ENCODE measurements at regions not wholly inside any gene's neighbourhood (a gene's known extent, or its start where the extent isn't known, plus 50 kb on each side); places are given as distances from the start of the nearest gene placed in this dataset.
A peak's percentile ranks its signal among the peaks of the same experiment; 100 is the strongest.
"Not testable (repeated sequence)": the region's sequence is repeated elsewhere in the genome, so short reads cannot be mapped to it uniquely, and the experiment has no call there.

DNA sequence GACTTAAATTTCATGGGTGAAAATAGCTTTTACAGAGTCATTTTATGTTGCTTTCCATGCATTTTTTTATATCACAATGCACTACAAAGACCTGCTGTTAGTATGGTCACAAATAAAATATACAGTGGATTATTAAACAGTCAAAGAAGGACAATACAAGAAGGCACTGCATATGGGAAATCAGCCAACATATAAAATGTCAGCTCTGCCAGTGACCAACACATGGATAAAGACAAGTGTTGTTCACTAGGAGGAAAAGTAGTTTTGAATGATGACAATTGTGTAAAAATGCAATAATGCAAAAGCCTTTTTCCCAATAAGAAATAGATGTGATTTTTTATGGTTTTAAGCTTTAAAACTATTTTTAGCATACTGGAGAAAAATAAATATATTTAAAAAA is 425.3 kb upstream of the CBLB start:
- Histone ChIP-seq H3K4me3 (ENCODE audit: low read length) (no peak overlapping the region), H3K27ac (ENCODE audit: low read length) (no peak overlapping the region), H3K36me3 (ENCODE audit: control insufficient read depth, insufficient read depth, low read length) (no peaks in the 10 kb centered on the region), H3K4me1 (ENCODE audit: control insufficient read depth, insufficient read depth, low read length) (no peaks in the 10 kb centered on the region), H3K9me3 (ENCODE audit: control insufficient read depth, low read depth, low read length) (no peaks in the 10 kb centered on the region), H3K27me3 (ENCODE audit: control insufficient read depth, insufficient read depth, low read length) (no peaks in the 10 kb centered on the region)
- no peak for DNase-seq

DNA sequence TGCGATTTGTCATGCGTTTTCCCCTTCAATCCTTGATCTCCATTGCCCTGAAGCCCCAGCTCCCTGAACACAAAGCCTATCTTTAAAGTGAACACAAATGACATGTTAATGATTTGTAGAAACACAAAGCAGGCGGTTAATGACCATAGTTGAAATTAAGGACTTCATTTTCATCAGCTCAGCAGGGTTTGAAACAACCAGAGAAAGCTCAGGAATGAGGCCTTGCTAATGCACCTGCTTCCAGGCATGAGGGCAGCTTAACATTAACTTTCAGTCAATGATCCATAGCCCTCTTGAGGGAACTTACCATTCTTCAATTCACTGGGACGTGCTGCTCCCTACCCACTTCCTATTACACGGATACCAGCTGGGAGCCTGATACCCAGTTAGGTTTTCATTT is 427.2 kb upstream of the CBLB start:
- no peak for DNase-seq
- Histone ChIP-seq H3K4me1 (ENCODE audit: control insufficient read depth, insufficient read depth, low read length) (no peaks in the 10 kb centered on the region), H3K27ac (ENCODE audit: low read length) (no peak overlapping the region), H3K4me3 (ENCODE audit: low read length) (no peak overlapping the region), H3K9me3 (ENCODE audit: control insufficient read depth, low read depth, low read length) (no peaks in the 10 kb centered on the region), H3K27me3 (ENCODE audit: control insufficient read depth, insufficient read depth, low read length) (no peaks in the 10 kb centered on the region), H3K36me3 (ENCODE audit: control insufficient read depth, insufficient read depth, low read length) (no peaks in the 10 kb centered on the region)
- WGBS (ENCODE audit: insufficient coverage, low lambda C conversion rate): no CpG with 5 or more reads among the region's 5 CpGs

- Histone ChIP-seq H3K27ac (ENCODE audit: low read length) (no peak overlapping the region), H3K36me3 (ENCODE audit: control insufficient read depth, insufficient read depth, low read length) (no peaks in the 10 kb centered on the region), H3K9me3 (ENCODE audit: control insufficient read depth, low read depth, low read length) (no peaks in the 10 kb centered on the region), H3K4me1 (ENCODE audit: control insufficient read depth, insufficient read depth, low read length) (no peaks in the 10 kb centered on the region), H3K4me3 (ENCODE audit: low read length) (no peak overlapping the region), H3K27me3 (ENCODE audit: control insufficient read depth, insufficient read depth, low read length) (no peaks in the 10 kb centered on the region)
- no peak for DNase-seq
- WGBS (ENCODE audit: insufficient coverage, low lambda C conversion rate): 80% methylated on average over 1 of the region's 2 CpGs
Observed at GRCh38 chr3:106299300-106300098, 430.7 kb upstream of the CBLB start.

DNA sequence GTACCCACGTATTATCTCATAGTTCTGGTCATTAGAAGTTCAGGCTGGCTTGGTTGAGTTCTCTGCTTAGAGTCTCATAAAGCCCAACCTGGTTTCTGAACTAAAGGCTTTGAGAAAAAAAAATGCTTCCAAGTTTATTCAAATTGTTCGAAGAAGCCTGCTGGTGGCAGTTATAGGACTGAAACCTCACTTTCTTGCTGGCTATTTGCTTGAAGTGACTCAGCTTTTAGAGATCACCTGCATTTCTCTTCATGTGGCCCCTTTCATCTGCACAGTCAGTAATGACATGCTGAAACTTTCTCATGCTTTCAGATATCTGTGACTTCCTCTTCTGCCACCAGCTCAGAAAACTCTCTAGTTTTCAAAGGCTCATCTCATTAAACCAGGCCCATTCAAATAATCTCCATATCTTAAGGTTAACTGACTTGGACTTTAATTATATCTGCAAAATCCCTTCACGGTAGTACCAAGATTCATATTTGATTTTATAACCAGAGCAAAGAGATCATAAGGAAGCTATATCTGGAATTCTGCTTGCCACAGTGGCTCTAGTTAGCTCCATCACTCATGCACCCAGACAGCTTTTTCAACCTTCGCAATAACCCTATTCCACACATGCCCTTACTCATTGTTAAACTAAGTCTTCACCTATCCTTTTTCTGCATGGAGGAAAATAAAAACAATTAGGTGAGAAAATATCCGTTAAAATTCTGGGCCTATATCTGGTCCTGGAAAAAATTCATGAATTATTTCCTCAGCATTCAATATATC is 433.8 kb upstream of the CBLB start:
- Histone ChIP-seq H3K4me1 (ENCODE audit: control insufficient read depth, insufficient read depth, low read length) (no peaks in the 10 kb centered on the region), H3K4me3 (ENCODE audit: low read length) (no peak overlapping the region), H3K27ac (ENCODE audit: low read length) (no peak overlapping the region), H3K36me3 (ENCODE audit: control insufficient read depth, insufficient read depth, low read length) (no peaks in the 10 kb centered on the region), H3K27me3 (ENCODE audit: control insufficient read depth, insufficient read depth, low read length) (no peaks in the 10 kb centered on the region), H3K9me3 (ENCODE audit: control insufficient read depth, low read depth, low read length) (no peaks in the 10 kb centered on the region)
- WGBS (ENCODE audit: insufficient coverage, low lambda C conversion rate): 60% methylated on average over 2 of the region's 5 CpGs
- peak in 1 of 2 donors; percentile 12 for DNase-seq

DNA sequence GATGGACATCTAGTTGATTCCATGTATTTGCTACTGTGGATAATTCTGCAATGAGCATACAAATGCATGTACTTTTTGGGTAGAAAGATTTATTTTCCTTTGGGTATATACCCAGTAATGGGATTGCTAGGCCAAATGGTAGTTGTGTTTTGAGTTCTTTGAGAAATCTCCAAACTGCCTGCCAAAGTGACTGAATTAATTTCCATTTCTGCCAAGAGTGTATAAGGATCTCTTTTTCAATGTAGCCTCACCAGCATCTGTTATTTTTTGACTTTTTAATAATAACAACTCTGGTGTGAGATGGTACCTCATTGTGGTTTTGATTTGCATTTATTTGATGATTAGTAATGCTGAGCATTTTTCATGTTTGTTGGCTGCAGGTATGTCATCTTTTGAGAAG is 435.0 kb upstream of the CBLB start:
- Histone ChIP-seq H3K4me1 (ENCODE audit: control insufficient read depth, insufficient read depth, low read length) (no peaks in the 10 kb centered on the region), H3K27me3 (ENCODE audit: control insufficient read depth, insufficient read depth, low read length) (no peaks in the 10 kb centered on the region), H3K4me3 (ENCODE audit: low read length) (no peak overlapping the region), H3K9me3 (ENCODE audit: control insufficient read depth, low read depth, low read length) (no peaks in the 10 kb centered on the region), H3K27ac (ENCODE audit: low read length) (no peak overlapping the region), H3K36me3 (ENCODE audit: control insufficient read depth, insufficient read depth, low read length) (no peaks in the 10 kb centered on the region)
- no peak for DNase-seq

- Histone ChIP-seq H3K27ac (ENCODE audit: low read length) (no peak overlapping the region), H3K4me1 (ENCODE audit: control insufficient read depth, insufficient read depth, low read length) (no peaks in the 10 kb centered on the region), H3K27me3 (ENCODE audit: control insufficient read depth, insufficient read depth, low read length) (no peaks in the 10 kb centered on the region), H3K9me3 (ENCODE audit: control insufficient read depth, low read depth, low read length) (no peaks in the 10 kb centered on the region), H3K36me3 (ENCODE audit: control insufficient read depth, insufficient read depth, low read length) (no peaks in the 10 kb centered on the region), H3K4me3 (ENCODE audit: low read length) (no peak overlapping the region)
- WGBS (ENCODE audit: insufficient coverage, low lambda C conversion rate): 83% methylated on average over 1 of the region's 2 CpGs
- DNase-seq: no peak
Observed at GRCh38 chr3:106305127-106305526, 436.3 kb upstream of the CBLB start.

GRCh38 chr3:106305882-106306435 is 437.1 kb upstream of the CBLB start:
- no peaks in the 10 kb centered on the region for H3K27me3 ChIP-seq (ENCODE audit: control insufficient read depth, insufficient read depth, low read length)
- no peaks in the 10 kb centered on the region for H3K4me1 ChIP-seq (ENCODE audit: control insufficient read depth, insufficient read depth, low read length)
- no peak for DNase-seq
- WGBS (ENCODE audit: insufficient coverage, low lambda C conversion rate): no CpG with 5 or more reads among the region's 1 CpG
- no peak overlapping the region for H3K4me3 ChIP-seq (ENCODE audit: low read length)
- H3K9me3 ChIP-seq (ENCODE audit: control insufficient read depth, low read depth, low read length): no peaks in the 10 kb centered on the region
- no peaks in the 10 kb centered on the region for H3K36me3 ChIP-seq (ENCODE audit: control insufficient read depth, insufficient read depth, low read length)
- H3K27ac ChIP-seq (ENCODE audit: low read length): no peak overlapping the region

- H3K27ac ChIP-seq (ENCODE audit: low read length): no peak overlapping the region
- no CpG with 5 or more reads among the region's 1 CpG for WGBS (ENCODE audit: insufficient coverage, low lambda C conversion rate)
- DNase-seq: no peak
Observed at GRCh38 chr3:106309274-106309673, 440.5 kb upstream of the CBLB start.

GRCh38 chr3:106309798-106310197 is 441.0 kb upstream of the CBLB start:
- not testable (repeated sequence) for H3K4me1 ChIP-seq (ENCODE audit: control insufficient read depth, insufficient read depth, low read length); H3K27me3 ChIP-seq (ENCODE audit: control insufficient read depth, insufficient read depth, low read length); DNase-seq; H3K4me3 ChIP-seq (ENCODE audit: low read length); H3K9me3 ChIP-seq (ENCODE audit: control insufficient read depth, low read depth, low read length); H3K36me3 ChIP-seq (ENCODE audit: control insufficient read depth, insufficient read depth, low read length); H3K27ac ChIP-seq (ENCODE audit: low read length)
- no CpG with 5 or more reads among the region's 4 CpGs for WGBS (ENCODE audit: insufficient coverage, low lambda C conversion rate)

More at GRCh38 chr3:106309274-106309673, 440.5 kb upstream of the CBLB start:
- H3K36me3 ChIP-seq (ENCODE audit: control insufficient read depth, insufficient read depth, low read length): no peaks in the 10 kb centered on the region
- H3K9me3 ChIP-seq (ENCODE audit: control insufficient read depth, low read depth, low read length): no peaks in the 10 kb centered on the region
- H3K4me1 ChIP-seq (ENCODE audit: control insufficient read depth, insufficient read depth, low read length): no peaks in the 10 kb centered on the region
- no peaks in the 10 kb centered on the region for H3K27me3 ChIP-seq (ENCODE audit: control insufficient read depth, insufficient read depth, low read length)
- H3K4me3 ChIP-seq (ENCODE audit: low read length): no peak overlapping the region

DNA sequence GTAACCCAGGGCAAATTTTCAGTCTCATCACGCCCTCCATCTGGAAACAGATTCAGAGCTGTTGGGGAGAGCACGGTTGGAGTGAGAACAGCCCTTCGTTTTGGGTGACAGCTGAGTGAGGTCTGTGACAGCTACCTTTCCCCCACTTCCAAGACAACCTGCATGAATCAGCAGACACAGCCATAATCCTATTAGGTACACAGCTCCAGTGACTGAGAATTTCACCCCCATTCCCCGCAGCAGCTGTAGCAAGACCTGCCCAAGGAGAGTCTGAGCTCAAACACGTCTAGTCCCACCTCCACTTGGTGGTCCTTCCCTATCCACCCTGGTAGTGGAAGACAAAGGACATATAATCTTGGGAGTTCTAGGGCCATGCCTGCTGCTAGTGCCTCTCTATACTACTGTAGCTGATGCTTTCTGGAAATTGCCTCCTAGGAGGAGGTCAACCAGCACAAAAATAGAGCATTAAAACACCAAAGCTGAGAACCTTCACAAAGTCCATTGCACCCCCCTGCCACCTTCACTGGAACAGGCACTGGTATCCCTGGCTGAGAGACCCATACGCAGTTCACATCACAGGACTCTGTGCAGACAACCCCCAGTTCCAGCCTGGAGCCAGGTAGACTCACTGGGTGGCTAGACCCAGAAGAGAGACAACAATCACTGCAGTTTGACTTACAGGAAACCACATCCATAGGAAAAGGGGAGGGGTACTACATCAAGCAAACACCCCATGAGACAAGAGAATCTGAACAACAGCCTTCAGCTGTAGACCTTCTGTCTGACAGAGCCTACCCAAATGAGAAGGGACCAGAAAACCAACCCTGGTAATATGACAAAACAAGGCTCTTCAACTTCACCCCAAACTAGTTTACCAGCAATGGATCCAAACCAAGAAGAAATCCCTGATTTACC is 448.6 kb upstream of the CBLB start:
- no peak for DNase-seq
- no peak overlapping the region for H3K4me3 ChIP-seq (ENCODE audit: low read length)
- H3K27me3 ChIP-seq (ENCODE audit: control insufficient read depth, insufficient read depth, low read length): no peaks in the 10 kb centered on the region
- H3K4me1 ChIP-seq (ENCODE audit: control insufficient read depth, insufficient read depth, low read length): no peaks in the 10 kb centered on the region
- WGBS (ENCODE audit: insufficient coverage, low lambda C conversion rate): no CpG with 5 or more reads among the region's 6 CpGs
- H3K9me3 ChIP-seq (ENCODE audit: control insufficient read depth, low read depth, low read length): no peaks in the 10 kb centered on the region
- H3K36me3 ChIP-seq (ENCODE audit: control insufficient read depth, insufficient read depth, low read length): no peaks in the 10 kb centered on the region
- H3K27ac ChIP-seq (ENCODE audit: low read length): no peak overlapping the region
